HepG2 (cell line): ENCODE measurements at regions not wholly inside any gene's neighbourhood (a gene's known extent, or its start where the extent isn't known, plus 50 kb on each side); places are given as distances from the start of the nearest gene placed in this dataset.
A peak's percentile ranks its signal among the peaks of the same experiment; 100 is the strongest.

Source experiments
- GMEB2 ChIP-seq: IDR thresholded peaks from 2 replicates; pipeline ENCODE4 v1.6.1; 2016; ENCODE audit warnings: missing biosample characterization, missing genetic modification reagents, low read depth
- HOXA3 ChIP-seq: sonication (generic); formaldehyde crosslinking; IDR thresholded peaks from 2 replicates; pipeline ENCODE4 v1.5.0; 2020; ENCODE audit warnings: missing genetic modification reagents
- KLF9 ChIP-seq: IDR thresholded peaks from 2 replicates; pipeline ENCODE4 v1.6.1; 2016; ENCODE audit warnings: low read depth
- NKX3-1 ChIP-seq: sonication (generic); formaldehyde crosslinking; IDR thresholded peaks from 2 replicates; pipeline ENCODE4 v1.5.0; 2020; ENCODE audit warnings: missing genetic modification reagents
- NR2F6 ChIP-seq, 2 experiments: IDR thresholded peaks; 2 replicates each; pipeline ENCODE4 v1.6.1; 2016; ENCODE audit warnings: antibody characterized with exemption in 1 of 2, mild to moderate bottlenecking in 1 of 2
- RBM39 ChIP-seq: fragments of 200-400 bp; formaldehyde crosslinking; IDR thresholded peaks from one replicate; pipeline ENCODE4 v1.6.1; 2018; ENCODE audit warnings: antibody characterized with exemption, mild to moderate bottlenecking, low read depth, low read length; ENCODE audit not compliant: poor library complexity, severe bottlenecking
- ZBTB38 ChIP-seq: sonication (generic); formaldehyde crosslinking; IDR thresholded peaks from 2 replicates; pipeline ENCODE4 v1.5.1; 2020; ENCODE audit warnings: mild to moderate bottlenecking, missing genetic modification reagents
- ZKSCAN1 ChIP-seq: fragments of 150-350 bp; IDR thresholded peaks from 2 replicates; pipeline ENCODE4 v1.6.1; 2014; ENCODE audit warnings: low read length
- ZMYM2 ChIP-seq: sonication (generic); formaldehyde crosslinking; IDR thresholded peaks from 2 replicates; pipeline ENCODE4 v1.8.0; 2022; ENCODE audit warnings: mild to moderate bottlenecking, missing genetic modification reagents
- ZNF18 ChIP-seq: sonication (generic); formaldehyde crosslinking; IDR thresholded peaks from 2 replicates; pipeline ENCODE4 v1.8.0; 2022; ENCODE audit warnings: mild to moderate bottlenecking, missing genetic modification reagents; ENCODE audit not compliant: insufficient replicate concordance
- ZNF276 ChIP-seq: sonication (generic); formaldehyde crosslinking; IDR thresholded peaks from 2 replicates; pipeline ENCODE4 v1.4.0; 2020; ENCODE audit warnings: mild to moderate bottlenecking, low read depth, missing genetic modification reagents
- ZNF367 ChIP-seq: sonication (generic); formaldehyde crosslinking; IDR thresholded peaks from 2 replicates; pipeline ENCODE4 v1.4.0; 2020; ENCODE audit warnings: missing genetic modification reagents, borderline replicate concordance
- ZNF414 ChIP-seq: sonication (generic); formaldehyde crosslinking; IDR thresholded peaks from 2 replicates; pipeline ENCODE4 v1.5.0; 2020; ENCODE audit warnings: missing genetic modification reagents
- ZNF639 ChIP-seq: conservative IDR thresholded peaks from 2 replicates; pipeline ENCODE4 v1.6.1; 2018; ENCODE audit warnings: missing genetic modification reagents
- ZNF687 ChIP-seq: sonication (generic); formaldehyde crosslinking; IDR thresholded peaks from 2 replicates; pipeline ENCODE4 v1.5.1; 2020; ENCODE audit warnings: mild to moderate bottlenecking, missing genetic modification reagents, moderate library complexity
- ZNF7 ChIP-seq: IDR thresholded peaks from 2 replicates; pipeline ENCODE4 v1.6.1; 2016; ENCODE audit warnings: missing biosample characterization, missing genetic modification reagents
- ZNF841 ChIP-seq: sonication (generic); formaldehyde crosslinking; IDR thresholded peaks from 2 replicates; pipeline ENCODE4 v1.8.1; 2023; ENCODE audit warnings: missing genetic modification reagents, borderline replicate concordance
- ZSCAN9 ChIP-seq: IDR thresholded peaks from 2 replicates; pipeline ENCODE4 v1.6.1; 2016; ENCODE audit warnings: borderline replicate concordance

- TF ChIP-seq ZNF414 (CRISPR knock-in tag) (no peak), ZSCAN9 (no peak), ZNF276 (CRISPR knock-in tag) (no peak), ZNF639 (no peak), ZNF687 (CRISPR knock-in tag) (peak; percentile 54), ZBTB38 (CRISPR knock-in tag) (peak; percentile 50; the same call in 1 of the 2 replicates), ZNF841 (CRISPR knock-in tag) (no peak), ZNF7 (CRISPR knock-in tag) (no peak), ZKSCAN1 (no peak), ZNF18 (no peak), GMEB2 (no peak), NR2F6 (IDR thresholded peaks at IDR 0.05) (no peak), NR2F6 (CRISPR knock-in tag; IDR thresholded peaks at IDR 0.05) (peak; percentile 18; the same call in 1 of the 2 replicates), KLF9 (CRISPR knock-in tag) (no peak), ZMYM2 (CRISPR knock-in tag) (no peak), ZNF367 (no peak), RBM39 (no peak), HOXA3 (CRISPR knock-in tag) (no peak), NKX3-1 (CRISPR knock-in tag) (no peak)
Observed at GRCh38 chr2:64400733-64401528, 53.0 kb upstream of the LGALSL start (continued).
